ENCODE measurements at regions not wholly inside any gene's neighbourhood (a gene's known extent, or its start where the extent isn't known, plus 50 kb on each side); places are given as distances from the start of the nearest gene placed in this dataset.

GRCh38 chrX:44422631-44423030, 79.2 kb upstream of the EFHC2 start:
- no peaks in the 10 kb centered on the region for H3K4me1 ChIP-seq
- no peaks in the 10 kb centered on the region for H3K9me3 ChIP-seq
- TF ChIP-seq POLR2A (IDR thresholded peaks at IDR 0.05), result no peak
- TF ChIP-seq EP300 (IDR thresholded peaks at IDR 0.05; ENCODE audit: low read depth), result no peak
- no peak for TF ChIP-seq POLR2AphosphoS5 (IDR thresholded peaks at IDR 0.05)
- TF ChIP-seq, protein P1, sequence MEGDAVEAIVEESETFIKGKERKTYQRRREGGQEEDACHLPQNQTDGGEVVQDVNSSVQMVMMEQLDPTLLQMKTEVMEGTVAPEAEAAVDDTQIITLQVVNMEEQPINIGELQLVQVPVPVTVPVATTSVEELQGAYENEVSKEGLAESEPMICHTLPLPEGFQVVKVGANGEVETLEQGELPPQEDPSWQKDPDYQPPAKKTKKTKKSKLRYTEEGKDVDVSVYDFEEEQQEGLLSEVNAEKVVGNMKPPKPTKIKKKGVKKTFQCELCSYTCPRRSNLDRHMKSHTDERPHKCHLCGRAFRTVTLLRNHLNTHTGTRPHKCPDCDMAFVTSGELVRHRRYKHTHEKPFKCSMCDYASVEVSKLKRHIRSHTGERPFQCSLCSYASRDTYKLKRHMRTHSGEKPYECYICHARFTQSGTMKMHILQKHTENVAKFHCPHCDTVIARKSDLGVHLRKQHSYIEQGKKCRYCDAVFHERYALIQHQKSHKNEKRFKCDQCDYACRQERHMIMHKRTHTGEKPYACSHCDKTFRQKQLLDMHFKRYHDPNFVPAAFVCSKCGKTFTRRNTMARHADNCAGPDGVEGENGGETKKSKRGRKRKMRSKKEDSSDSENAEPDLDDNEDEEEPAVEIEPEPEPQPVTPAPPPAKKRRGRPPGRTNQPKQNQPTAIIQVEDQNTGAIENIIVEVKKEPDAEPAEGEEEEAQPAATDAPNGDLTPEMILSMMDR (IDR thresholded peaks at IDR 0.05), result no peak
- H3K36me3 ChIP-seq, result no peaks in the 10 kb centered on the region
- no peak overlapping the region for H3K27ac ChIP-seq
- H3K4me3 ChIP-seq, result no peak overlapping the region
- in situ Hi-C loops (cut with MboI; ENCODE audit: low pct_ligation_motif_present in 1 of 4, low pct_unique_long_range_greater_than_20kb in 1 of 4, low sequenced_read_pairs in 3 of 4), result no loop called here
- no peaks in the 10 kb centered on the region for H3K27me3 ChIP-seq
- WGBS, 2 donors (ENCODE audit: low coverage in 1 of 2), result 69 to 100% methylated on average over 1 of the region's 1 CpG
- intact Hi-C loops (cut with DNase I; ENCODE audit: low total_unique reads), result no loop called here
- DNase-seq, result no peak

GRCh38 chrX:44415639-44416386, 72.3 kb upstream of the EFHC2 start:
- in situ Hi-C loops (cut with MboI; ENCODE audit: low pct_ligation_motif_present in 1 of 4, low pct_unique_long_range_greater_than_20kb in 1 of 4, low sequenced_read_pairs in 3 of 4), result no loop called here
- intact Hi-C loops (cut with DNase I; ENCODE audit: low total_unique reads), result no loop called here
- 74% methylated on average over 4 of the region's 4 CpGs; no CpG with 5 or more reads in 1 of the 2 donors for WGBS, 2 donors (ENCODE audit: low coverage in 1 of 2)
- no peaks in the 10 kb centered on the region for H3K36me3 ChIP-seq
- no peak for TF ChIP-seq POLR2A (IDR thresholded peaks at IDR 0.05)
- TF ChIP-seq, protein P1 (IDR thresholded peaks at IDR 0.05), result no peak
- TF ChIP-seq POLR2AphosphoS5 (IDR thresholded peaks at IDR 0.05), result no peak
- TF ChIP-seq EP300 (IDR thresholded peaks at IDR 0.05; ENCODE audit: low read depth), result no peak
- DNase-seq, result peak; percentile 24
- H3K27me3 ChIP-seq, result no peaks in the 10 kb centered on the region
- H3K4me3 ChIP-seq, result no peak overlapping the region
- H3K4me1 ChIP-seq, result no peaks in the 10 kb centered on the region
- H3K27ac ChIP-seq, result no peak overlapping the region
- H3K9me3 ChIP-seq, result no peaks in the 10 kb centered on the region

DNA sequence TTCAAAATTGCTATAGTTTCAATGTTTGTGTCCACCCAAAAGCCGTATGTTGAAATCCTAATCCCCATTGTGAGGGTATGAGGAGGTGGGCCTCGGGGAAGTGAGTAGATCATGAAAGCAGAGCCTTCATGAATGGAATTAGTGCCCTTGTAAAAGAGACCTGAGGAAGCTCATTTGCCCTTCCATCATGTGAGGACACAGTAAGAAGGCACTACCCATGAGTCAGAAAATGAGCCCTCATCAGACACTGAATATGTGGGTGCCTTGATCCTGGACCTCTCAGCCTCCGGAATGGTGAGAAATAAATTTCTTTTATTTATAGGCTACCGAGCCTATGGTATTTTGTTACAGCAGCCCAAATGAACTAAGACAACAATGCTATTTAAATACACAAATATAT, 57.7 kb upstream of the EFHC2 start:
- no peaks in the 10 kb centered on the region for H3K36me3 ChIP-seq
- no peaks in the 10 kb centered on the region for H3K9me3 ChIP-seq
- in situ Hi-C loops (cut with MboI; ENCODE audit: low pct_ligation_motif_present in 1 of 4, low pct_unique_long_range_greater_than_20kb in 1 of 4, low sequenced_read_pairs in 3 of 4) (no loop called here), intact Hi-C loops (cut with DNase I; ENCODE audit: low total_unique reads) (no loop called here)
- no peak overlapping the region for H3K4me3 ChIP-seq
- H3K27ac ChIP-seq, result no peak overlapping the region
- no peak for DNase-seq
- H3K4me1 ChIP-seq, result no peaks in the 10 kb centered on the region
- no peak for TF ChIP-seq EP300 (IDR thresholded peaks at IDR 0.05; ENCODE audit: low read depth)
- no peak for TF ChIP-seq POLR2A (IDR thresholded peaks at IDR 0.05)
- TF ChIP-seq POLR2AphosphoS5 (IDR thresholded peaks at IDR 0.05), result no peak
- TF ChIP-seq, protein P1 (IDR thresholded peaks at IDR 0.05), result no peak
- no peaks in the 10 kb centered on the region for H3K27me3 ChIP-seq
- 81 to 90% methylated on average over 2 to 4 of the region's 4 CpGs for WGBS, 2 donors (ENCODE audit: low coverage in 1 of 2)

GRCh38 chrX:44400588-44400987, 57.1 kb upstream of the EFHC2 start:
- Histone ChIP-seq H3K4me1 (no peaks in the 10 kb centered on the region), H3K27me3 (no peaks in the 10 kb centered on the region)

More at GRCh38 chrX:44400588-44400987, 57.1 kb upstream of the EFHC2 start:
- H3K27ac ChIP-seq, result no peak overlapping the region
- no peaks in the 10 kb centered on the region for H3K9me3 ChIP-seq
- TF ChIP-seq POLR2AphosphoS5 (IDR thresholded peaks at IDR 0.05) (no peak), EP300 (IDR thresholded peaks at IDR 0.05; ENCODE audit: low read depth) (no peak), POLR2A (IDR thresholded peaks at IDR 0.05) (no peak)
- TF ChIP-seq, protein P1 (IDR thresholded peaks at IDR 0.05), result no peak
- no peak for DNase-seq
- no peak overlapping the region for H3K4me3 ChIP-seq
- intact Hi-C loops (cut with DNase I; ENCODE audit: low total_unique reads), result no loop called here
- in situ Hi-C loops (cut with MboI; ENCODE audit: low pct_ligation_motif_present in 1 of 4, low pct_unique_long_range_greater_than_20kb in 1 of 4, low sequenced_read_pairs in 3 of 4), result no loop called here
- H3K36me3 ChIP-seq, result no peaks in the 10 kb centered on the region
- 29% methylated on average over 4 of the region's 4 CpGs; no CpG with 5 or more reads in 1 of the 2 donors for WGBS, 2 donors (ENCODE audit: low coverage in 1 of 2)

Measured in transverse colon (tissue), 4 donors.